ENCODE measurements at regions not wholly inside any gene's neighbourhood (a gene's known extent, or its start where the extent isn't known, plus 50 kb on each side); places are given as distances from the start of the nearest gene placed in this dataset.

DNA sequence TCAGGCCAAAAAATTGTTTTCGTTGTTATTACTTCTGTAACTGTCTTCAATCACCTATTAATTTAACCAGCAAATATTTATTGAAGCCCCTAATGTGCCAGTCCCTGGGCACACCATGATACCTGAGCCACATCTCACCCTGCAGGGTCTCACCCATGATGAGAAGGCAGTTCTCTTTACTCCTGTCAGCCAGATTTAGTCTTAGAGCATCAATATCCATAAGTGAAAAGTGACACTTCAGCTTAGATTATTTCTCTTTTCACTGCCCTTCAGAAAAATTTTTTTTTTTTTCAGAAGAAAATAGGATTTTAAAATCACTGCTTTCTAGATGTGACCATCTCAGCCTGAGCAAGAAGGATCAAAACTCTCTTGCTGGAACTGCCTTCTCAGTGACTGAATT, 258.6 kb upstream of the NFE2L3 start:
- Histone ChIP-seq H3K4me3 (peak overlapping the region in 4 of 10 experiments; percentile 38 to 56 (median 49); a peak in 6 of 20 replicates), H3K27ac (no peak overlapping the region), H4K20me1 (peaks cover 0 to 11% (median 7%) of the 10 kb centered on the region in 11 experiments; a peak in 10 of 22 replicates), H3K4me1 (peaks cover 32 to 52% (median 39%) of the 10 kb centered on the region in 10 experiments), H3K9ac (peak overlapping the region in 5 of 11 experiments; percentile 39 to 64 (median 51); a peak in 4 of 22 replicates), H3K36me3 (no peaks in the 10 kb centered on the region), H3K4me2 (peak overlapping the region; percentile 60 to 98 (median 90)), H3K27me3 (peaks cover 0 to 57% (median 19%) of the 10 kb centered on the region in 11 experiments; a peak in 16 of 22 replicates), H3K9me3 (replicated peaks in 1 of 11) (peaks cover 0 to 5% (median 0%) of the 10 kb centered on the region in 11 experiments; a peak in 1 of 22 replicates)
- no peak for TF ChIP-seq Cebpa-rat (IDR thresholded peaks at IDR 0.05)

DNA sequence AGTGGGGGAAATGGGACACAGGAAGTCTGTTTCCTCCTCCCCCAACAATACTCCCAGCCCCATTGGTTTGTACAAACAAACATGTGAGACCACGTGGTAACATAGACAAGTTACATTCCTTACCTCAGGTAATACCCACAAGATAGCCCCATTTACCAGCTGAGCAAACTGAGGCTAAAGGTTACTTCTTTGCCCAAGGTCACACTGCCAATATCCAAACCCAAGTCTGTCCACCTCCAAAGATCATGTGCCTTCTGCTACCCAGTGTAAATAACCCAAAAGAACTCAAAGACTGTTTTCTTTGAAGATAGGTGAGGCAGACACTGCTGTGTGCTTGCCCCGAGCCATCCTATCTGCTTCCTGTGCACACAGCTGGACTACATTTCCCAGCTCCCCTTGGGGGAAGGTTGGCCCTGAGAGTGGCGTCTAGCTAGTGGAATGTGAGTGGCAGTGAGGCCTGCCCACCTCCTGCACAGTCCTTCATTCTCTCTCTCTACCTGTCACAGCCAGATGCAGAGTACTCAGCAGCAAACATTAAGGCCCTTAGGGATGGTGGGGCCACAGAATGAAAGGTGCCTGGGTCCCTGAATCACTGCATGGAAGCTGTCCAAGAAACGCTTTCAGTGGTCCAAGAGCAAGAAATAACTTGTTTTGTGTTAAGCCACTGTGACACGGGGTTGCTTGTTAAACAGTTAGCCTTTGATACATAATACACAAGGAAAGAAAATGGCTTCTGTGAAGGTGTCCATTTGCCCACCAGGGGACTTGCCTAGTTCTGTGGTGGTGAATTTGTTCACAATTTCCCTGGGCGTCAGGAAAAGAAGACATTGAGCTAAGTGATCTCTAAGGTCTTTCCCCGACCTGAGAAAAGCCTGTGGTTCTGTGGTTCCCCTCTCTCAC, 257.7 kb upstream of the NFE2L3 start:
- peaks cover 0 to 57% (median 19%) of the 10 kb centered on the region in 11 experiments; a peak in 16 of 22 replicates for H3K27me3 ChIP-seq
- peak overlapping the region in 4 of 11 experiments; percentile 5 to 28 (median 12); a peak in 1 of 22 replicates for H3K9ac ChIP-seq
- peaks cover 32 to 52% (median 39%) of the 10 kb centered on the region in 10 experiments for H3K4me1 ChIP-seq
- H3K36me3 ChIP-seq, result no peaks in the 10 kb centered on the region
- H3K27ac ChIP-seq, result peak overlapping the region in 6 of 11 experiments; percentile 9 to 57 (median 36); a peak in 7 of 22 replicates
- peaks cover 0 to 5% (median 0%) of the 10 kb centered on the region in 11 experiments; a peak in 1 of 22 replicates for H3K9me3 ChIP-seq (replicated peaks in 1 of 11)
- H4K20me1 ChIP-seq, result peaks cover 0 to 11% (median 7%) of the 10 kb centered on the region in 11 experiments; a peak in 10 of 22 replicates
- TF ChIP-seq Cebpa-rat (IDR thresholded peaks at IDR 0.05), result no peak
- peak overlapping the region; percentile 79 to 98 (median 90) for H3K4me2 ChIP-seq
- peak overlapping the region in 5 of 10 experiments; percentile 22 to 36 (median 32); a peak in 7 of 20 replicates for H3K4me3 ChIP-seq

GRCh38 chr7:25894902-25895791, 256.9 kb upstream of the NFE2L3 start:
- Histone ChIP-seq H3K4me2 (peak overlapping the region; percentile 79 to 98 (median 90)), H3K27me3 (peaks cover 0 to 48% (median 19%) of the 10 kb centered on the region in 11 experiments; a peak in 16 of 22 replicates), H3K4me1 (peaks cover 28 to 45% (median 37%) of the 10 kb centered on the region in 10 experiments), H4K20me1 (peaks cover 0 to 11% (median 7%) of the 10 kb centered on the region in 11 experiments; a peak in 10 of 22 replicates), H3K36me3 (no peaks in the 10 kb centered on the region), H3K27ac (peak overlapping the region in 7 of 11 experiments; percentile 2 to 57 (median 34); a peak in 9 of 22 replicates), H3K4me3 (peak overlapping the region in 6 of 10 experiments; percentile 11 to 36 (median 30); a peak in 7 of 20 replicates), H3K9me3 (replicated peaks in 1 of 11) (peaks cover 0 to 5% (median 0%) of the 10 kb centered on the region in 11 experiments; a peak in 1 of 22 replicates), H3K9ac (peak overlapping the region in 5 of 11 experiments; percentile 5 to 28 (median 14); a peak in 4 of 22 replicates)
- TF ChIP-seq Cebpa-rat (IDR thresholded peaks at IDR 0.05), result no peak

DNA sequence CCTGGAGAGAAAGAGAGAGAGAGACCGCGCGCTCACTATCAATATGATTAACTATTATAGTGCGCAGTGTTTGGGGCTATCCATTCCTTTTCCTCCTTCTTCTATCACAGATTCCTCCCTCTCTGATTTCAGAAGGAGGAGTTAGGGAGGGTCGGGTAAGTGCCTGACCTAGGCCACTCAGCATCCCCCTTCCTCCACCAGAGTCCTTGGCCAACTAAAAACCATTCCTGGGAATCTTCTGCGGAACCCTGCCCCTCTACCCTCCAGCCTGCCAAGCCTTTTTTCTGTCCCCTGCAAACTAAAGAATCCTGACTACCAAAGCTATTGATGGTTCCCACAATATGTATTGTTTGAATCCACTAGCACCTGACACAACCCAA, 256.2 kb upstream of the NFE2L3 start:
- no peak for TF ChIP-seq Cebpa-rat (IDR thresholded peaks at IDR 0.05)
- H3K9ac ChIP-seq, result no peak overlapping the region
- H4K20me1 ChIP-seq, result peaks cover 0 to 11% (median 7%) of the 10 kb centered on the region in 11 experiments; a peak in 10 of 22 replicates
- H3K27me3 ChIP-seq, result peaks cover 0 to 48% (median 19%) of the 10 kb centered on the region in 11 experiments; a peak in 16 of 22 replicates
- H3K4me2 ChIP-seq, result peak overlapping the region; percentile 79 to 98 (median 90)
- H3K4me1 ChIP-seq, result peaks cover 27 to 43% (median 37%) of the 10 kb centered on the region in 10 experiments
- H3K36me3 ChIP-seq, result no peaks in the 10 kb centered on the region
- H3K9me3 ChIP-seq (replicated peaks in 1 of 11), result peaks cover 0 to 5% (median 0%) of the 10 kb centered on the region in 11 experiments; a peak in 1 of 22 replicates
- 0 out of 22 replicates have a peak overlapping the region, but pooled peaks of 1 of the 11 experiments have one; percentile 10 for H3K27ac ChIP-seq
- H3K4me3 ChIP-seq, result peak overlapping the region in 3 of 10 experiments; percentile 28 to 36 (median 32); a peak in 3 of 20 replicates

GRCh38 chr7:25897261-25897782, 254.7 kb upstream of the NFE2L3 start:
- no peak; a peak in 1 of 22 replicates for TF ChIP-seq Cebpa-rat (IDR thresholded peaks at IDR 0.05)
- peaks cover 27 to 43% (median 37%) of the 10 kb centered on the region in 10 experiments for H3K4me1 ChIP-seq
- peak overlapping the region in 3 of 11 experiments; percentile 9 to 46 (median 20); a peak in 3 of 22 replicates for H3K27ac ChIP-seq
- H3K36me3 ChIP-seq, result no peaks in the 10 kb centered on the region
- peaks cover 0 to 11% (median 7%) of the 10 kb centered on the region in 11 experiments; a peak in 10 of 22 replicates for H4K20me1 ChIP-seq
- no peak overlapping the region for H3K4me3 ChIP-seq
- H3K9ac ChIP-seq, result no peak overlapping the region
- H3K4me2 ChIP-seq, result peak overlapping the region in 10 of 11 experiments; percentile 4 to 57 (median 37); a peak in 17 of 22 replicates
- peaks cover 0 to 5% (median 0%) of the 10 kb centered on the region in 11 experiments; a peak in 1 of 22 replicates for H3K9me3 ChIP-seq (replicated peaks in 1 of 11)
- H3K27me3 ChIP-seq, result peaks cover 0 to 40% (median 19%) of the 10 kb centered on the region in 11 experiments; a peak in 16 of 22 replicates

GRCh38 chr7:25900245-25900644, 251.8 kb upstream of the NFE2L3 start:
- Histone ChIP-seq H3K9ac (no peak overlapping the region), H3K36me3 (no peaks in the 10 kb centered on the region), H3K4me3 (no peak overlapping the region), H3K27ac (no peak overlapping the region), H3K27me3 (peaks cover 0 to 23% (median 7%) of the 10 kb centered on the region in 11 experiments; a peak in 14 of 22 replicates), H3K4me2 (no peak overlapping the region), H3K4me1 (peaks cover 8 to 19% (median 16%) of the 10 kb centered on the region in 10 experiments), H3K9me3 (replicated peaks in 1 of 11) (no peaks in the 10 kb centered on the region), H4K20me1 (0 out of 22 replicates have a peak, but pooled peaks cover 0 to 4% (median 0%) of the 10 kb centered on the region in 11 experiments)
- TF ChIP-seq Cebpa-rat (IDR thresholded peaks at IDR 0.05), result no peak

GRCh38 chr7:25900877-25901276, 251.1 kb upstream of the NFE2L3 start:
- Histone ChIP-seq H3K36me3 (no peaks in the 10 kb centered on the region), H3K9me3 (replicated peaks in 1 of 11) (no peaks in the 10 kb centered on the region), H3K4me1 (peaks cover 1 to 13% (median 10%) of the 10 kb centered on the region in 10 experiments), H4K20me1 (0 out of 22 replicates have a peak, but pooled peaks cover 0 to under 1% (median 0%) of the 10 kb centered on the region in 11 experiments), H3K27me3 (peaks cover 0 to 17% (median 7%) of the 10 kb centered on the region in 11 experiments; a peak in 14 of 22 replicates), H3K4me2 (no peak overlapping the region), H3K9ac (no peak overlapping the region), H3K4me3 (no peak overlapping the region), H3K27ac (no peak overlapping the region)
- TF ChIP-seq Cebpa-rat (IDR thresholded peaks at IDR 0.05), result no peak

All from BLaER1 treated with 17β-estradiol and CSF1 and Interleukin-3, amounts not matched to agents 10 nM and 100 nM (cell line).